C4-2B (cell line): ENCODE measurements at regions not wholly inside any gene's neighbourhood (a gene's known extent, or its start where the extent isn't known, plus 50 kb on each side); places are given as distances from the start of the nearest gene placed in this dataset.

Experiments
- H3K27ac ChIP-seq: fragments of 450-650 bp; 2 replicates; pipeline ENCODE4 v1.5.1; 2017
- CTCF ChIP-seq: fragments of 450-650 bp; conservative IDR thresholded peaks from 2 replicates; pipeline ENCODE4 v1.5.1; 2017; ENCODE audit warnings: mild to moderate bottlenecking
- ZFX ChIP-seq: fragments of 450-650 bp; IDR thresholded peaks from 2 replicates; pipeline ENCODE4 v1.6.1; 2017

DNA sequence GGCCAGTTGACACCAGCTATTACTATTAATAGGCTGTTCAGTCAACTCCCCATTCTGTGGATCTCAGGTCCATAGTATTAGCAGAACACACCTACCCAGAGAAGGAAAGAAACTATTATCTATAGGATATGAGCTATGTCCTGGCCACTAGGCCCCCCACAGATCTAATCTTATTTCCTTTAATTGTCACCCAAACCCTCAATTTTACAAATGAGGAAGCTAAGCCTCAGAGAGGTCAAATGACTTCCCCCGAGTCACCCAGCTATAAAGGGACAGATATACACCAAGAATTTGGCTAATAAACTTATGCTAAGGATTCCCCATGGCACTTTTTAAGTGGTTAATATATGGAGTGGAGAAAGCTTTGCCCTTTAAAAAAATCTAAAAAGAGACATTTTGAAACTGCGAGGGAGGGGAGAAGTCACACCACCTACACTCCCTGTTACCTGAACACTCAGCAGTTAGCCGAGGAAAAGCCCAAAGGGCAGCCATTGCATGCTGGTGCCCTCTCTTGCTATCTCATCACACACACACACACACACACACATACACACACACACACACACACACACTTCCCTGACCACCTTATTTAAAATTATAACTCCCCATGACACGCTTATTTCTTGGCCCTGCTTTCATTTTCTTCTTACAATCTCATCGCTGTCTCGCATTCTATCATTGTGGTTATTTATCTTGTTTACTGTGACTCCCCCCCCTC lies 157.0 kb upstream of the ADO start:
- no peak overlapping the region for H3K27ac ChIP-seq
- no peak for TF ChIP-seq ZFX
- no peak for TF ChIP-seq CTCF

DNA sequence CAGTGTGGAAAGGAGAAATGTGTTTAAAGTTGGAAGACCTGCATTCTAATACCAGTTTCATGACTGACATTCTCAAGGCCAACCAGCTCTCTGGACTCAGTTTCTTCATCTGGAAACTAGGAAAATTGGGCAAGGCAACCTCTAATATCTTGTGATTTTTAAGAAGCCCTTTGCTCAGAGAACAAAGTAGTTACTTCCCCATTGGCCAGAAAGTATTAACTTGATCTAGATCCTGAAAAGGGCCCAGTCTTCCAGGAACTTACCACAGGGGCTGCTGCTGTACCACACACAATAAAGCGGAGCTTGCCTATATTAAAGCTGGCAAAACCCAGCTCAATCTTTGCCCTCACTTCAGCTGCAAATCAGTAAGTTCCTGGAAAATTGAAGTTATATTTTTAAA lies 155.6 kb upstream of the ADO start:
- H3K27ac ChIP-seq: no peak overlapping the region
- TF ChIP-seq ZFX (no peak), CTCF (no peak)

DNA sequence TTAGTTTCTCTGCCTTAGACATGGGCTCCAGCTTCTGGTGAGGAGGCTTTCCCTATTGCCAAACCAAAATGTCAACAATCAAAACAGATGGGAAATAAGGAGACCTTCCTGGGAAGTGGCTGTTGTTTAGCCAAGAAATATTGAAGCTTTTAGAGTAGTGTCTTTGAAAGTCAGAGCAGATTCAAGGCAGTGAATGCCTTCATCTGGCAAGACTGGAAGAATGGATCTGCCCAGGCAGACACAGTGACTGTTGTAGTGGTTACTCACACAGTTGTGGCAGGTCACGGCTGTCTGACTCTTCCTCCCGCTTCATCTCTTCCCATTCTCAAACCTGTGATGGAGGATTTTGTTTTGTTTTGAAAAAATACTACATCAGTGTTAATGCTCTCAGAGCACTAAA lies 154.1 kb upstream of the ADO start:
- TF ChIP-seq CTCF (no peak), ZFX (no peak)
- no peak overlapping the region for H3K27ac ChIP-seq

DNA sequence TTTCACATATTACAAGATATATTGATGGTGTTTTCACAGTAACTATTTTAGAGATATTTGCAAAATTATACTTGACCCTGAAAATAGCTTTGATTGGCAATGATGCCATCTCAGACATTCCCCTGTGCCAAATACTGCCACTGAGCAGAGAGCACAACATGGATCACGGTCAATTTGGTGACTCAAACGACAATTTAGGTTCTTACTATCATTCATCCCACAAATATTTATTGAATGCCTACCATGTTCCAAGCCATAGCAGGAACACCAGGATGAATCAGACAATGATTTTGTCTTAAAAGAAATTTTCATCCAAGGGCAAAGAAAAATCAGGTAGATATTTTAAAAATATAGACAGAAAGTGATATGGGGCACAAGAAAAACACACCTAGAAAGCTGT lies 153.2 kb upstream of the ADO start:
- no peak overlapping the region for H3K27ac ChIP-seq

DNA sequence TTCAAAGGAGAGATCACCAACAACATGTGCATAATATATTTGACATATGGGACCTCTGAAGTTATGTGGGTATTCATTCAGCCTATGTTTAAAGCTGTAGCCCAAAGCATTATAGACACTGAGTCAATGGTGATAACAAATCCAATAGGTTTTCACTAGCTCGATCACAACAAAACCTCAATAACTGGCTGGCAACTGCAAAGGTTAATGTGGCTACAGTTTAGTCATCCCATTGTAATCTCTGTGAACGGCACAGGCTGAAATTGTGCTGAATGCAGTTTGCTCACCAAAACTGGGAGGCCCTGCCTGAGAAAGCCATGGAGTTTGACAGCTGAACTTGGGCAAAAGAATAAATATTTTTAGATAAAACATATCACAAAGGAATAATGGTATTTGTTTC lies 152.4 kb upstream of the ADO start:
- TF ChIP-seq ZFX (no peak), CTCF (no peak)
- H3K27ac ChIP-seq: no peak overlapping the region

More for the DNA sequence above, 153.2 kb upstream of the ADO start:
- TF ChIP-seq CTCF: no peak
- TF ChIP-seq ZFX: no peak

GRCh38 chr10:62652564-62652963 lies 152.0 kb upstream of the ADO start:
- no peak overlapping the region for H3K27ac ChIP-seq
- TF ChIP-seq ZFX: no peak
- TF ChIP-seq CTCF: no peak

- TF ChIP-seq ZFX: no peak
- TF ChIP-seq CTCF: no peak
- H3K27ac ChIP-seq: no peak overlapping the region
These were observed 151.3 kb upstream of the ADO start for GRCh38 chr10:62653254-62653653.
